Cardiac muscle cell (in vitro differentiated cells and primary cell): ENCODE measurements at regions not wholly inside any gene's neighbourhood (a gene's known extent, or its start where the extent isn't known, plus 50 kb on each side); places are given as distances from the start of the nearest gene placed in this dataset.

Experiments used
- DNase-seq, 2 donors: peaks; one replicate each; pipeline versions ENCODE4 v3.0.0 to v3.0.0-alpha.2; 2010 to 2017; ENCODE audit warnings: low read depth in 1 of 2, low spot score in 1 of 2
- H3K27ac ChIP-seq: fragments of 200-600 bp; sonication (generic); 2 replicates; pipeline ENCODE4 v1.5.1; 2016
- H3K27me3 ChIP-seq: fragments of 200-600 bp; sonication (generic); 2 replicates; pipeline ENCODE4 v1.6.0; 2016; ENCODE audit warnings: control low read depth
- H3K36me3 ChIP-seq: fragments of 200-600 bp; sonication (generic); 2 replicates; pipeline ENCODE4 v1.5.1; 2016; ENCODE audit warnings: control low read depth
- H3K4me1 ChIP-seq: fragments of 200-600 bp; sonication (generic); 2 replicates; pipeline ENCODE4 v1.8.1; 2017; ENCODE audit warnings: low read depth, mild to moderate bottlenecking, mixed run types
- H3K4me3 ChIP-seq: fragments of 200-600 bp; sonication (generic); 2 replicates; pipeline ENCODE4 v1.5.1; 2016; ENCODE audit warnings: mild to moderate bottlenecking
- H3K9me3 ChIP-seq: fragments of 200-600 bp; sonication (generic); 2 replicates; pipeline ENCODE4 v1.5.1; 2017; ENCODE audit warnings: low read depth, mild to moderate bottlenecking, control low read depth
- TF ChIP-seq, protein P1 (sequence below): IDR thresholded peaks from 2 replicates; pipeline ENCODE4 v1.5.1; 2012; ENCODE audit warnings: low read depth, mild to moderate bottlenecking, low read length

- no peaks in the 10 kb centered on the region for H3K4me1 ChIP-seq
- DNase-seq: no peak
- H3K36me3 ChIP-seq: no peaks in the 10 kb centered on the region
- H3K27me3 ChIP-seq: no peaks in the 10 kb centered on the region
- TF ChIP-seq, protein P1, sequence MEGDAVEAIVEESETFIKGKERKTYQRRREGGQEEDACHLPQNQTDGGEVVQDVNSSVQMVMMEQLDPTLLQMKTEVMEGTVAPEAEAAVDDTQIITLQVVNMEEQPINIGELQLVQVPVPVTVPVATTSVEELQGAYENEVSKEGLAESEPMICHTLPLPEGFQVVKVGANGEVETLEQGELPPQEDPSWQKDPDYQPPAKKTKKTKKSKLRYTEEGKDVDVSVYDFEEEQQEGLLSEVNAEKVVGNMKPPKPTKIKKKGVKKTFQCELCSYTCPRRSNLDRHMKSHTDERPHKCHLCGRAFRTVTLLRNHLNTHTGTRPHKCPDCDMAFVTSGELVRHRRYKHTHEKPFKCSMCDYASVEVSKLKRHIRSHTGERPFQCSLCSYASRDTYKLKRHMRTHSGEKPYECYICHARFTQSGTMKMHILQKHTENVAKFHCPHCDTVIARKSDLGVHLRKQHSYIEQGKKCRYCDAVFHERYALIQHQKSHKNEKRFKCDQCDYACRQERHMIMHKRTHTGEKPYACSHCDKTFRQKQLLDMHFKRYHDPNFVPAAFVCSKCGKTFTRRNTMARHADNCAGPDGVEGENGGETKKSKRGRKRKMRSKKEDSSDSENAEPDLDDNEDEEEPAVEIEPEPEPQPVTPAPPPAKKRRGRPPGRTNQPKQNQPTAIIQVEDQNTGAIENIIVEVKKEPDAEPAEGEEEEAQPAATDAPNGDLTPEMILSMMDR: no peak
- no peak overlapping the region for H3K4me3 ChIP-seq
- H3K27ac ChIP-seq: no peak overlapping the region
- H3K9me3 ChIP-seq: no peaks in the 10 kb centered on the region
Measured at GRCh38 chr10:57113545-57113944, 752.5 kb upstream of the ZWINT start.

GRCh38 chr10:57102236-57102635, 741.2 kb upstream of the ZWINT start:
- no peak overlapping the region for H3K27ac ChIP-seq

GRCh38 chr10:57098146-57098545, 737.1 kb upstream of the ZWINT start:
- Histone ChIP-seq H3K27ac (no peak overlapping the region), H3K4me1 (no peaks in the 10 kb centered on the region), H3K9me3 (no peaks in the 10 kb centered on the region), H3K36me3 (no peaks in the 10 kb centered on the region), H3K4me3 (no peak overlapping the region), H3K27me3 (no peaks in the 10 kb centered on the region)
- TF ChIP-seq, protein P1: no peak
- DNase-seq: no peak

More at GRCh38 chr10:57102236-57102635, 741.2 kb upstream of the ZWINT start:
- Histone ChIP-seq H3K4me3 (no peak overlapping the region), H3K4me1 (peaks cover 8% of the 10 kb centered on the region), H3K9me3 (no peaks in the 10 kb centered on the region), H3K36me3 (no peaks in the 10 kb centered on the region), H3K27me3 (no peaks in the 10 kb centered on the region)
- DNase-seq: no peak
- TF ChIP-seq, protein P1: no peak

GRCh38 chr10:57096044-57096443, 735.0 kb upstream of the ZWINT start:
- Histone ChIP-seq H3K36me3 (no peaks in the 10 kb centered on the region), H3K4me1 (no peaks in the 10 kb centered on the region), H3K27me3 (no peaks in the 10 kb centered on the region), H3K4me3 (no peak overlapping the region), H3K9me3 (no peaks in the 10 kb centered on the region), H3K27ac (no peak overlapping the region)
- TF ChIP-seq, protein P1: no peak
- DNase-seq: no peak

- Histone ChIP-seq H3K27me3 (no peaks in the 10 kb centered on the region), H3K4me1 (no peaks in the 10 kb centered on the region), H3K4me3 (no peak overlapping the region), H3K9me3 (no peaks in the 10 kb centered on the region), H3K36me3 (no peaks in the 10 kb centered on the region), H3K27ac (no peak overlapping the region)
- no peak for DNase-seq
- TF ChIP-seq, protein P1: no peak
Measured at GRCh38 chr10:57094965-57095364, 733.9 kb upstream of the ZWINT start.

GRCh38 chr10:57094083-57094482, 733.0 kb upstream of the ZWINT start:
- DNase-seq: no peak
- Histone ChIP-seq H3K4me3 (no peak overlapping the region), H3K9me3 (no peaks in the 10 kb centered on the region), H3K4me1 (no peaks in the 10 kb centered on the region), H3K27ac (no peak overlapping the region), H3K36me3 (no peaks in the 10 kb centered on the region), H3K27me3 (no peaks in the 10 kb centered on the region)
- TF ChIP-seq, protein P1: no peak
